DMS153 treated with DMSO at 0.1 percent for 48 hours (cell line): ENCODE measurements at regions not wholly inside any gene's neighbourhood (a gene's known extent, or its start where the extent isn't known, plus 50 kb on each side); places are given as distances from the start of the nearest gene placed in this dataset.
"Not testable (repeated sequence)": the region's sequence is repeated elsewhere in the genome, so short reads cannot be mapped to it uniquely, and the experiment has no call there.

Source experiments
- DNase-seq: peaks from one replicate; lab custom pipeline; 2025; ENCODE audit not compliant: unreplicated experiment; lab: John Stamatoyannopoulos, UW

- DNase-seq = no peak
These were observed 150.4 kb downstream of the BTBD3 start for GRCh38 chr20:12068121-12068520.

- DNase-seq = no peak
These were observed 151.5 kb downstream of the BTBD3 start for GRCh38 chr20:12069181-12069580.

GRCh38 chr20:12072221-12072953 is 154.7 kb downstream of the BTBD3 start:
- no peak for DNase-seq

GRCh38 chr20:12072954-12073264 is 155.2 kb downstream of the BTBD3 start:
- DNase-seq = no peak

- DNase-seq = no peak
These were observed 156.5 kb downstream of the BTBD3 start for GRCh38 chr20:12074111-12074655.

GRCh38 chr20:12076200-12076599 is 158.5 kb downstream of the BTBD3 start:
- DNase-seq = no peak

- no peak for DNase-seq
These were observed 160.2 kb downstream of the BTBD3 start for GRCh38 chr20:12077875-12078274.

GRCh38 chr20:12079490-12079889 is 161.8 kb downstream of the BTBD3 start:
- no peak for DNase-seq

GRCh38 chr20:12083269-12083668 is 165.6 kb downstream of the BTBD3 start:
- DNase-seq = no peak

GRCh38 chr20:12084482-12084881 is 166.8 kb downstream of the BTBD3 start:
- no peak for DNase-seq

- DNase-seq = no peak
These were observed 168.7 kb downstream of the BTBD3 start for GRCh38 chr20:12086359-12086758.

GRCh38 chr20:12090920-12091319 is 173.2 kb downstream of the BTBD3 start:
- no peak for DNase-seq

- DNase-seq = no peak
These were observed 175.5 kb downstream of the BTBD3 start for GRCh38 chr20:12093057-12093796.

- DNase-seq = not testable (repeated sequence)
These were observed 176.1 kb downstream of the BTBD3 start for GRCh38 chr20:12093797-12094190.

GRCh38 chr20:12095180-12095920 is 177.7 kb downstream of the BTBD3 start:
- no peak for DNase-seq

- no peak for DNase-seq
These were observed 180.7 kb downstream of the BTBD3 start for GRCh38 chr20:12098421-12098820.

GRCh38 chr20:12108846-12109245 is 191.2 kb downstream of the BTBD3 start:
- no peak for DNase-seq

GRCh38 chr20:12110274-12110673 is 192.6 kb downstream of the BTBD3 start:
- DNase-seq = no peak

- DNase-seq = no peak
These were observed 193.0 kb downstream of the BTBD3 start for GRCh38 chr20:12110711-12111110.

GRCh38 chr20:12111431-12112088 is 193.9 kb downstream of the BTBD3 start:
- DNase-seq = no peak

GRCh38 chr20:12112089-12112474 is 194.4 kb downstream of the BTBD3 start:
- no peak for DNase-seq
